ENCODE measurements at regions not wholly inside any gene's neighbourhood (a gene's known extent, or its start where the extent isn't known, plus 50 kb on each side); places are given as distances from the start of the nearest gene placed in this dataset.
"Not testable (repeated sequence)": the region's sequence is repeated elsewhere in the genome, so short reads cannot be mapped to it uniquely, and the experiment has no call there.

DNA sequence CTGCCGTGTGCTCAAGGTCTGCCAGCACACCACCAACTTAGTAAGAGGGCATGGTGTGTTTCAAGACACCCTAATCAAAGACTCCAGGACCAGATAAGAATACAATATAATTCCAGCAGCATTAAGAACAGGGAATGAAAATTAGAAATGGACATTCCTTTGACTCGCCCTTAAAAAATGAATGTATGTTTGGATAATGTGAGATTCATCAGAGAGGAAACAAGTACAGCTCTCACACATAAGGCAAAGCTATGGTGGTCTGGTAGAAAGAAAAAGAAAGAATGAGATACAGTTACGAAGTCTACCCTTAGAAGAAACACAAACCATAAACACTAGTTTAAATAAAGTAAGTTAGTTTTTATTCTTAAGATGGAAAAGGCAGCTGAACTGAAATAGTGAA, 174.8 kb upstream of the ANK3 start:
- DNase-seq: no peak

GRCh38 chr10:60560451-60560850, 170.8 kb upstream of the ANK3 start:
- no peak for DNase-seq

DNA sequence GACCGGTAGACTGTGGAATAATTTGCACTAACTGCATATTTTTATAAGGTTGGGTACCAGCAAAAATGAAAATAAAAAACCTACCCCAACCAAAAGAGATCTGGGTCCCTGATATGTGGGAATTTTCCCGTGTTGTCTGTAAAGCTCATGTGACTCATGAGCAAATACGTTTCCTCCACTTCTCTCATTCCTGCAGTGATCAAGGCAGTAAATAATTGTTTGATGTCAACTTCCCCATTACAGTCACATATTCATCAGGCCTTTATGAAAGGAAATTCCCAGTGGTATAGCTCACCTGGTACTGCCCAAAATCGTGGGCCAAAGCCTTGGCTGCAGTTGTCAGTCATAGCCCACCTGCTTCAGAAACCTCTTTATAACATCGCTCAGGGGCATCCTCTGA, 166.0 kb upstream of the ANK3 start:
- DNase-seq: no peak

DNA sequence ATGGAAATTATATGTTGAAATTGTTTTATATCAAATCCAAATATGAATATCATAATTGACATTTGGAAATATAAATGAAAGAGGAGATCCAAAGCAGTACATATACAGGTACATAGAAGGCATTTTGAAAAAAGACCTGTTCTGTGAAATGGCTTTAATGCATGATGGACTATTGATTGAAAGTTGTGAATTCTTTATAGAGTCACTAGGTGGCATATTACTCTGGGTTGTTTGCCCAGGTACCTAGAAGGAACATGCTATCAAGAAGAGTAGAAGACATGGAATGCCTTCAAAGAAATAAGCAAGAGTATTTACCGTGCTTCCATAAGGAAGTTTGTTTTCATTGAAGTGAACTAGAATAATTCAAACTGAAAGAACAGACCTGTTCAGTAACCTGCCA, 160.0 kb upstream of the ANK3 start:
- no peak for DNase-seq

GRCh38 chr10:60542657-60543056, 153.0 kb upstream of the ANK3 start:
- DNase-seq: no peak

GRCh38 chr10:60541451-60541850, 151.8 kb upstream of the ANK3 start:
- no peak for DNase-seq

DNA sequence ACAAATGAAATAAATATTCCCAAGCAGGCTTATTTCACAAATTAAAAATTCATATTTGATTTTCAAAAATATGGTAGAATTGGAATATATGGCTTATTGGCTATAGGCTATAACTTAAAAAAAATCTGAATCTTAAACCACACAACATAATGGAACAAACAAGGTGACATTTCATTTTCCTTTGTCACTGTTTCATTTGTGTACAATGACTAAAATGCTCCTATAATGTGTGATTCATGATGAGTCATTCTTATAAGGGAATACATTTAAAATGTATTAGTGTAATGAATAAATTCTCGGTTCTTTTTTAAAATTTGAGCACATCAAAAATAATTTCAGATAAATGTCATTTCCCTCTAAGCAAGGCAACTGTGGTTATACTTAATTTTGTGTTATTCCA, 148.0 kb upstream of the ANK3 start:
- DNase-seq: no peak

DNA sequence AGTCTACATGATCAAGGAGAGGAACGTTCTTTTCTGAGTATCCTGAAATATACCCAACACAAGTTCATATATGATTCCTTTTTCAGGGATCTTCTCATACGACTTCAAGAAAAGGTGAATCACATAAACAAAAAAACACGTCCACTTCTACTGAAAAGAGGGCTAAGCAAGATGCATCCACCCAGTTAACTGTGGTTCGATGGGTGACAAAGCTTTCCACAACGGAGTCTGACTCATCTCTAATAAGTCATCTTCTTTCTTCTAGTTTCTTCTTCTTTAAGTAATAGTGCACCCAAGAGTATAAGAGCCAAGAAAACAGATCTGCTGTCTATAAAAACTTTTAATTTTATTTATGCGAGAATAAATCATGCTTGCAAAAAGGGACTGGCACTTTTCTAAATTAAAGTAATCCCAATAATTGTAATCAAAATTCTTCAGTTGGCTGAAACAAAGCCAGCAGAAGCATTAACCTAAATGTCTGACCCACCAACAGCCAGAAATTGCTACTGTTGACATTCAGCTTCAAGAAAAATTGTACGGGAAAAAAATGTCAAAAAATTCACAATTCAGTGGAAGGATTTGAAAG, 146.9 kb upstream of the ANK3 start:
- DNase-seq: no peak

DNA sequence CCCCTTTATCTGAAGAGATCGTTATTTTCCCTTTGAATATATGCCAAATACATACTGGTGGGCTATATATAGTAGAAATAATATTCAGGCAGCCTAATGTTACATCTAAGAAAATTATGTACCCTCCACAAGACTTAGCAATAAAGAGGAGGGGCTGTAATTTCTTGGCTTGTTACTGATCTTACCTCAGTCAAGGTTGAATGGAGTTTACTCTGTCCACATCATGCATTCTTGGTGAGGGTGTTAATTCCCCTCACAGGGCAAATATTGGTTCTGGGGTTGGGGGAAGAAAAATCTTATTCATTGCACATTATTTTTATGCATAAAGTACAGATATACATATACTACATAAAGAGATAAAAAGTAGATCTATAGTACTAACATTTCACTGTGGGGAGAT, 145.8 kb upstream of the ANK3 start:
- no peak for DNase-seq

GRCh38 chr10:60534761-60535389, 145.2 kb upstream of the ANK3 start:
- no peak for DNase-seq

- DNase-seq: no peak
These were observed 143.2 kb upstream of the ANK3 start for GRCh38 chr10:60532696-60533468.

- DNase-seq: no peak
These were observed 141.3 kb upstream of the ANK3 start for GRCh38 chr10:60531006-60531405.

- no peak for DNase-seq
These were observed 138.0 kb upstream of the ANK3 start for GRCh38 chr10:60527676-60528075.

- no peak for DNase-seq
These were observed 136.3 kb upstream of the ANK3 start for GRCh38 chr10:60525716-60526585.

DNA sequence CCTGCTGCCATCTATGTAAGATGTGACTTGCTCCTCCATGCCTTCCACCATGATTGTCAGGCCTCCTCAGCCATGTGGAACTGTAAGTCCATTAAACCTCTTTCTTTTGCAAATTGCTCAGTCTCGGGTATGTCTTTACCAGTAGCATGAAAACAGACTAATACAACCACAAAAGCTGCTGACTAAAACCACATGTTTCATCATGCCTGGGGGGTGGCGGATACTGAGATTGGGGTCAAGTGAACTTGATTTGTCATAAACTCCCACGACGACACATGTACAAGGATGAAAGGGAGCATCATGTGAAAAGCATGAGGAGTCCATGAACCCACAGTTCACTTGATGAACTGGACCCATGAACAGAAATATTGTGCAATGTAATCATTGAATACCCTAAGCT, 134.9 kb upstream of the ANK3 start:
- no peak for DNase-seq

DNA sequence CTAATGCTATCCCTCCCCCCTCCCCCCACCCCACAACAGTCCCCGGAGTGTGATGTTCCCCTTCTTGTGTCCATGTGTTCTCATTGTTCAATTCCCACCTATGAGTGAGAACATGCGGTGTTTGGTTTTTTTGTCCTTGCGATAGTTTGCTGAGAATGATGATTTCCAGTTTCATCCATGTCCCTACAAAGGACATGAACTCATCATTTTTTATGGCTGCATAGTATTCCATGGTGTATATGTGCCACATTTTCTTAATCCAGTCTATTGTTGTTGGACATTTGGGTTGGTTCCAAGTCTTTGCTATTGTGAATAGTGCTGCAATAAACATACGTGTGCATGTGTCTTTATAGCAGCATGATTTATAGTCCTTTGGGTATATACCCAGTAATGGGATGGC, 133.7 kb upstream of the ANK3 start:
- DNase-seq: not testable (repeated sequence)

GRCh38 chr10:60522617-60523016, 132.9 kb upstream of the ANK3 start:
- DNase-seq: no peak

GRCh38 chr10:60521974-60522405, 132.3 kb upstream of the ANK3 start:
- no peak for DNase-seq

GRCh38 chr10:60518745-60519144, 129.1 kb upstream of the ANK3 start:
- DNase-seq: no peak

DNA sequence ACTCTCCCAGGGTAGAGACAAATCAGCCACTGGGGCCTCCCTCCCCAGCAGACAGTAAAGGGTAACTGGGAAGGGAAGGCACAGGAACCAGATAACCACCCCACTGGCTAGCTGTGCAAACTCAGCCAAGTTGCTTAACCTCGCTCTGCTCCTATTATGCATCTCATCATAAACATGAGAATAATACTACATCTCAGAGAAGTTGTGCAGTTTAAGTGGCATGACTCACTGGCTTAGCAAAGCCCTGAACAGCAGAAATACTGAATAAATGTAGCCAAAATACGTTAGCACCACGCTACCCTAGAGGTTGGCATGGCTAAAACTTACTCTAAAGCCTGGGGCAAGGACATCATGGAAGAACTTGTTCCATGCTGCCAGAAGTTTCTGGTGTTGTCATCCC, 128.1 kb upstream of the ANK3 start:
- no peak for DNase-seq

GRCh38 chr10:60513281-60513680, 123.6 kb upstream of the ANK3 start:
- no peak for DNase-seq

DNA sequence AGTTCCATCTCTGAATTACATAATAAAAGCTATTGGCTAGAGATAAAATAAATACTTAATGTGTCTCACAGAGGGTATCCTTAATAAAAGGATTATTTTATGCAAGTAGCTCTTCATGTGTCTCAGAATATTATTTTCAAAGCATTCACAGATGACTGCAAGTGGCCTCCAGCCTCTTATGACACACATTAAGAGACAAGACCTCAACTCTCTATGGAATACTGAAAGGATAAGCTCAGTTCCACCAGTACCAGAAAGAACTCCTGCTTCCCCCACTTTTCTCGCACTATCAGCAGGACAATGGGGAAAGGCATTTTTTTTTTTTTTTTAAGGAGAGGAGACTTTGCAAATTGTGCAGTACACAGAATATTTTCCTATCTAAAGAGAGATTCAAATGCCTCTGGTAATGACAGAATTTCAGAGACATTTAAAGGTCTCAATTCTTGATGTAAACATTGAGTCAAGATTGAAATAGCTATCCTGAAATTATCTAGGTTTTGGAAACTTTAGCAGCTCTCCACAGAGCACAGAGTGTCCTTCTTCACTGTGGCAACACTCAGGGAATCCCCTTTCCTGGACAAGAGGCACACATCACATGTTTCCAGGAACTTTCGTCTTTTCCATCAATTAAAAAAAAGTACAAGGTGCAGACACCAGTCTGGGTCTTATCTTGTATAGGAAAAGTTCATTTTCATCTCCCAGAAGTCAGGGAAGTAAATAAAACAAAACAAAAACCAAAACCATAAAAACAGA, 122.0 kb upstream of the ANK3 start:
- no peak for DNase-seq

- DNase-seq: no peak
These were observed 119.2 kb upstream of the ANK3 start for GRCh38 chr10:60508831-60509230.

Measured in amniotic stem cell (primary cell).